ENCODE measurements at regions not wholly inside any gene's neighbourhood (a gene's known extent, or its start where the extent isn't known, plus 50 kb on each side); places are given as distances from the start of the nearest gene placed in this dataset.

GRCh38 chr6:128719786-128720185 lies 163.2 kb upstream of the LAMA2 start:
- DNase-seq (no peak), ATAC-seq (ENCODE audit: low read depth) (no peak)
- no peak overlapping the region for H3K27ac Mint-ChIP-seq
- H3K27me3 Mint-ChIP-seq: no peaks in the 10 kb centered on the region
- no peak overlapping the region for H3K4me3 Mint-ChIP-seq
- no peaks in the 10 kb centered on the region for H3K9me3 Mint-ChIP-seq
- no peaks in the 10 kb centered on the region for H3K4me1 Mint-ChIP-seq
- CTCF ChIA-PET: no interaction called here
- H3K36me3 Mint-ChIP-seq (ENCODE audit: low read depth): no peaks in the 10 kb centered on the region
- intact Hi-C loops (cut with micrococcal nuclease): no loop called here
- POLR2A ChIA-PET: no interaction called here
- no peak for TF ChIP-seq CTCF (IDR thresholded peaks at IDR 0.05)

GRCh38 chr6:128713461-128713860 lies 169.5 kb upstream of the LAMA2 start:
- ChIA-PET POLR2A (no interaction called here), CTCF (no interaction called here)
- ATAC-seq (ENCODE audit: low read depth) (no peak), DNase-seq (no peak)
- H3K36me3 Mint-ChIP-seq (ENCODE audit: low read depth): no peaks in the 10 kb centered on the region
- intact Hi-C loops (cut with micrococcal nuclease): no loop called here
- no peak for TF ChIP-seq CTCF (IDR thresholded peaks at IDR 0.05)
- H3K4me1 Mint-ChIP-seq: no peaks in the 10 kb centered on the region
- no peaks in the 10 kb centered on the region for H3K27me3 Mint-ChIP-seq
- H3K27ac Mint-ChIP-seq: no peak overlapping the region
- H3K4me3 Mint-ChIP-seq: no peak overlapping the region
- no peaks in the 10 kb centered on the region for H3K9me3 Mint-ChIP-seq

DNA sequence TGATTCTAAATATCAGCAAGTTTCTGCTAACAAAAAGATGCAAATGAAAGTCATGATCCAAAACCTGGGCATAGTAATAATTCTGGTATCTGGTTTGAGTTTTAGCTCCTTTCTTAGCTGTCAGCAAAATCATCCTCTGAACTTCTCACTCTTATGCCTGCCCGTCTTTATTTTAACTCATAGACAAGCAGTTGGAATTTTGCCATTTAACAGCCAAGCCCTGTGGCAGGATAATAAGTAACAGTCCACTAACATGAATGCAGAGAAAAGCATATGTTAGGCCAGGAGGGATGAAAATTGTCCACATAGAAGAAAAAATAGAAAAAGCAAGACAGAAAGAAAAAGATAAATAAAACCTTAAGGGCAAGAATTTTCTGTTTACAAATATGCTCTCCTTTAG lies 170.0 kb upstream of the LAMA2 start:
- H3K4me3 Mint-ChIP-seq: no peak overlapping the region
- no peaks in the 10 kb centered on the region for H3K9me3 Mint-ChIP-seq
- no peak for TF ChIP-seq CTCF (IDR thresholded peaks at IDR 0.05)
- CTCF ChIA-PET: no interaction called here
- ATAC-seq (ENCODE audit: low read depth): no peak
- no peaks in the 10 kb centered on the region for H3K36me3 Mint-ChIP-seq (ENCODE audit: low read depth)
- no peaks in the 10 kb centered on the region for H3K27me3 Mint-ChIP-seq
- H3K27ac Mint-ChIP-seq: no peak overlapping the region
- POLR2A ChIA-PET: no interaction called here
- no peak for DNase-seq
- no peaks in the 10 kb centered on the region for H3K4me1 Mint-ChIP-seq
- intact Hi-C loops (cut with micrococcal nuclease): no loop called here

DNA sequence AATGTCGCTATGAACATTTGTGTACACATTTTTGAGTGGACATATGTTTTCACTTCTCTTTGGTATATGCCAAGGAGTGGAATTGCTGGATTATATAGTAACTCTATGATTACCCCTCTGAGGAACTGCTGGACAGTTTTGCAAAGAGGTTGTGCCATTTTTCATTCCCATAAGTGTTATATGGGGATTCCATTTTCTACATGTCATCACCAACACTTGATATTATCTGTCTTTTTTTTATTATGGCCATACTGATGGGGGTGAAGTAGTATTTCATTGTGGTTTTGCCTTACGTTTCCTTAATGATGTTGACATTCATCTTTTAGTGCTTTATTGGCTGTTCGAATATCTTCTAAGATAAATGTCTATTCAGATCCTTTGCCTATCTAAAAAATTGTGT lies 171.8 kb upstream of the LAMA2 start:
- no peaks in the 10 kb centered on the region for H3K27me3 Mint-ChIP-seq
- intact Hi-C loops (cut with micrococcal nuclease): no loop called here
- no peak overlapping the region for H3K4me3 Mint-ChIP-seq
- TF ChIP-seq CTCF (IDR thresholded peaks at IDR 0.05): no peak
- no peaks in the 10 kb centered on the region for H3K4me1 Mint-ChIP-seq
- no peaks in the 10 kb centered on the region for H3K9me3 Mint-ChIP-seq
- ChIA-PET CTCF (no interaction called here), POLR2A (no interaction called here)
- no peak for DNase-seq
- no peaks in the 10 kb centered on the region for H3K36me3 Mint-ChIP-seq (ENCODE audit: low read depth)
- no peak overlapping the region for H3K27ac Mint-ChIP-seq
- no peak for ATAC-seq (ENCODE audit: low read depth)

- no peaks in the 10 kb centered on the region for H3K4me1 Mint-ChIP-seq
- TF ChIP-seq CTCF (IDR thresholded peaks at IDR 0.05): no peak
- ChIA-PET POLR2A (no interaction called here), CTCF (no interaction called here)
- no peaks in the 10 kb centered on the region for H3K27me3 Mint-ChIP-seq
- intact Hi-C loops (cut with micrococcal nuclease): no loop called here
- no peak overlapping the region for H3K4me3 Mint-ChIP-seq
- H3K27ac Mint-ChIP-seq: no peak overlapping the region
- no peaks in the 10 kb centered on the region for H3K9me3 Mint-ChIP-seq
- ATAC-seq (ENCODE audit: low read depth) (no peak), DNase-seq (no peak)
- no peaks in the 10 kb centered on the region for H3K36me3 Mint-ChIP-seq (ENCODE audit: low read depth)
Observed at GRCh38 chr6:128710315-128710714, 172.6 kb upstream of the LAMA2 start.
